Activated naive CD8-positive, alpha-beta T cell treated with anti-CD3 and anti-CD28 coated beads, Interleukin-2, amount 10 ng/mL, durations not matched to agents 7 days and 5 days (primary cell): ENCODE measurements at regions not wholly inside any gene's neighbourhood (a gene's known extent, or its start where the extent isn't known, plus 50 kb on each side); places are given as distances from the start of the nearest gene placed in this dataset.
"Not testable (repeated sequence)": the region's sequence is repeated elsewhere in the genome, so short reads cannot be mapped to it uniquely, and the experiment has no call there.

Experiments used
- ATAC-seq: fragments of 150-1000 bp; cut with Tn5 transposase; one replicate; pipeline ENCODE4 v1.10.0; 2021; ENCODE audit warnings: low read depth, moderate library complexity
- POLR2A ChIA-PET: fragments of 350-600 bp; sonication (Branson Sonifier 250); formaldehyde crosslinking; loops from one replicate; lab custom pipeline; 2021; ENCODE audit warnings: antibody characterized with exemption; lab: Charles Lee
- DNase-seq: peaks from one replicate; pipeline ENCODE4 v3.0.0; 2021
- H3K27ac Mint-ChIP-seq: one replicate; pipeline ENCODE4 v1.8.0; 2022; ENCODE audit warnings: mild to moderate bottlenecking, mixed read lengths
- H3K27me3 Mint-ChIP-seq: one replicate; pipeline ENCODE4 v1.8.0; 2022; ENCODE audit warnings: mild to moderate bottlenecking, moderate library complexity, mixed read lengths
- H3K36me3 Mint-ChIP-seq: one replicate; pipeline ENCODE4 v1.8.0; 2021; ENCODE audit warnings: mild to moderate bottlenecking, mixed read lengths
- H3K4me1 Mint-ChIP-seq: one replicate; pipeline ENCODE4 v1.8.0; 2021; ENCODE audit warnings: mixed read lengths
- H3K4me3 Mint-ChIP-seq: one replicate; pipeline ENCODE4 v1.8.0; 2022; ENCODE audit warnings: mild to moderate bottlenecking, moderate library complexity, mixed read lengths
- H3K9me3 Mint-ChIP-seq: one replicate; pipeline ENCODE4 v1.8.0; 2021; ENCODE audit warnings: mixed read lengths

- H3K36me3 Mint-ChIP-seq: no peaks in the 10 kb centered on the region
- no peak for DNase-seq
- POLR2A ChIA-PET: no interaction called here
Measured at GRCh38 chr5:91457681-91458058, 74.6 kb upstream of the ARRDC3 start.

GRCh38 chr5:91456928-91457680, 74.0 kb upstream of the ARRDC3 start:
- POLR2A ChIA-PET: no interaction called here
- ATAC-seq: no peak
- no peak for DNase-seq
- Mint-ChIP-seq H3K36me3 (no peaks in the 10 kb centered on the region), H3K27me3 (no peaks in the 10 kb centered on the region), H3K9me3 (peaks cover 1% of the 10 kb centered on the region), H3K4me1 (no peaks in the 10 kb centered on the region), H3K27ac (no peak overlapping the region), H3K4me3 (no peak overlapping the region)

More at GRCh38 chr5:91457681-91458058, 74.6 kb upstream of the ARRDC3 start:
- no peak for ATAC-seq
- Mint-ChIP-seq H3K9me3 (peaks cover 3% of the 10 kb centered on the region), H3K4me1 (no peaks in the 10 kb centered on the region), H3K27me3 (no peaks in the 10 kb centered on the region), H3K4me3 (no peak overlapping the region), H3K27ac (no peak overlapping the region)

GRCh38 chr5:91449083-91449482, 66.0 kb upstream of the ARRDC3 start:
- Mint-ChIP-seq H3K9me3 (peaks cover 4% of the 10 kb centered on the region), H3K4me1 (peaks cover 2% of the 10 kb centered on the region), H3K36me3 (no peaks in the 10 kb centered on the region), H3K27me3 (no peaks in the 10 kb centered on the region), H3K27ac (no peak overlapping the region), H3K4me3 (no peak overlapping the region)
- POLR2A ChIA-PET: no interaction called here
- ATAC-seq (no peak), DNase-seq (no peak)

GRCh38 chr5:91448079-91448478, 65.0 kb upstream of the ARRDC3 start:
- H3K4me1 Mint-ChIP-seq, DNase-seq, H3K36me3 Mint-ChIP-seq, H3K4me3 Mint-ChIP-seq, H3K27ac Mint-ChIP-seq, POLR2A ChIA-PET, H3K9me3 Mint-ChIP-seq, H3K27me3 Mint-ChIP-seq, ATAC-seq: not testable (repeated sequence)

- H3K4me1 Mint-ChIP-seq, H3K27ac Mint-ChIP-seq, ATAC-seq, H3K9me3 Mint-ChIP-seq, H3K27me3 Mint-ChIP-seq, DNase-seq, POLR2A ChIA-PET, H3K4me3 Mint-ChIP-seq, H3K36me3 Mint-ChIP-seq: not testable (repeated sequence)
Measured at GRCh38 chr5:91446880-91447279, 63.8 kb upstream of the ARRDC3 start.

GRCh38 chr5:91443761-91444467, 60.8 kb upstream of the ARRDC3 start:
- H3K27me3 Mint-ChIP-seq: no peaks in the 10 kb centered on the region
- ATAC-seq (no peak), DNase-seq (no peak)
- POLR2A ChIA-PET: no interaction called here
- H3K9me3 Mint-ChIP-seq: peaks cover 4% of the 10 kb centered on the region
- H3K4me3 Mint-ChIP-seq: no peak overlapping the region
- H3K4me1 Mint-ChIP-seq: no peaks in the 10 kb centered on the region
- no peak overlapping the region for H3K27ac Mint-ChIP-seq
- H3K36me3 Mint-ChIP-seq: no peaks in the 10 kb centered on the region

GRCh38 chr5:91443023-91443422, 59.9 kb upstream of the ARRDC3 start:
- Mint-ChIP-seq H3K27me3 (no peaks in the 10 kb centered on the region), H3K9me3 (peaks cover under 1% of the 10 kb centered on the region), H3K27ac (no peak overlapping the region), H3K4me3 (no peak overlapping the region), H3K36me3 (no peaks in the 10 kb centered on the region), H3K4me1 (no peaks in the 10 kb centered on the region)
- POLR2A ChIA-PET: no interaction called here
- no peak for DNase-seq
- ATAC-seq: no peak

GRCh38 chr5:91441082-91441481, 58.0 kb upstream of the ARRDC3 start:
- Mint-ChIP-seq H3K36me3 (no peaks in the 10 kb centered on the region), H3K9me3 (no peaks in the 10 kb centered on the region), H3K4me1 (no peaks in the 10 kb centered on the region), H3K4me3 (no peak overlapping the region), H3K27ac (no peak overlapping the region), H3K27me3 (no peaks in the 10 kb centered on the region)
- POLR2A ChIA-PET: no interaction called here
- DNase-seq (no peak), ATAC-seq (no peak)

GRCh38 chr5:91438871-91439270, 55.8 kb upstream of the ARRDC3 start:
- Mint-ChIP-seq H3K4me1 (peaks cover 4% of the 10 kb centered on the region), H3K9me3 (no peaks in the 10 kb centered on the region), H3K27ac (no peak overlapping the region), H3K36me3 (peaks cover 2% of the 10 kb centered on the region), H3K27me3 (no peaks in the 10 kb centered on the region), H3K4me3 (no peak overlapping the region)
- no peak for ATAC-seq
- DNase-seq: no peak
- POLR2A ChIA-PET: no interaction called here

GRCh38 chr5:91436241-91436640, 53.1 kb upstream of the ARRDC3 start:
- H3K4me3 Mint-ChIP-seq: no peak overlapping the region
- no peaks in the 10 kb centered on the region for H3K9me3 Mint-ChIP-seq
- H3K36me3 Mint-ChIP-seq: peaks cover 2% of the 10 kb centered on the region
- H3K27ac Mint-ChIP-seq: no peak overlapping the region
- H3K4me1 Mint-ChIP-seq: peaks cover 5% of the 10 kb centered on the region
- ATAC-seq (no peak), DNase-seq (no peak)
- POLR2A ChIA-PET: no interaction called here
- no peaks in the 10 kb centered on the region for H3K27me3 Mint-ChIP-seq

GRCh38 chr5:91434348-91434747, 51.2 kb upstream of the ARRDC3 start:
- Mint-ChIP-seq H3K9me3 (no peaks in the 10 kb centered on the region), H3K4me1 (peaks cover 5% of the 10 kb centered on the region), H3K36me3 (peaks cover 3% of the 10 kb centered on the region), H3K4me3 (no peak overlapping the region), H3K27ac (no peak overlapping the region), H3K27me3 (no peaks in the 10 kb centered on the region)
- DNase-seq (no peak), ATAC-seq (no peak)
- POLR2A ChIA-PET: no interaction called here

- DNase-seq (no peak), ATAC-seq (no peak)
- H3K36me3 Mint-ChIP-seq: peaks cover 7% of the 10 kb centered on the region
- H3K4me1 Mint-ChIP-seq: peaks cover 7% of the 10 kb centered on the region
- H3K9me3 Mint-ChIP-seq: peaks cover 2% of the 10 kb centered on the region
- no peak overlapping the region for H3K4me3 Mint-ChIP-seq
- no peak overlapping the region for H3K27ac Mint-ChIP-seq
- no peaks in the 10 kb centered on the region for H3K27me3 Mint-ChIP-seq
- POLR2A ChIA-PET: no interaction called here
Measured at GRCh38 chr5:91433861-91434260, 50.7 kb upstream of the ARRDC3 start.
